Pons (tissue), 1 donor: ENCODE measurements at regions not wholly inside any gene's neighbourhood (a gene's known extent, or its start where the extent isn't known, plus 50 kb on each side); places are given as distances from the start of the nearest gene placed in this dataset.
"Not testable (repeated sequence)": the region's sequence is repeated elsewhere in the genome, so short reads cannot be mapped to it uniquely, and the experiment has no call there.

ENCODE experiments used
- DNase-seq: peaks from one replicate; pipeline ENCODE4 v3.0.0-alpha.2; 2016; ENCODE audit warnings: low spot score

GRCh38 chr6:169378620-169379381 lies 125.2 kb upstream of the THBS2 start:
- no peak for DNase-seq

- DNase-seq = no peak
These were observed 122.8 kb upstream of the THBS2 start for GRCh38 chr6:169376458-169376857.

GRCh38 chr6:169372589-169372988 lies 118.9 kb upstream of the THBS2 start:
- DNase-seq = no peak

GRCh38 chr6:169371344-169372127 lies 117.9 kb upstream of the THBS2 start:
- no peak for DNase-seq

GRCh38 chr6:169370666-169371343 lies 117.2 kb upstream of the THBS2 start:
- DNase-seq = no peak

GRCh38 chr6:169370054-169370453 lies 116.4 kb upstream of the THBS2 start:
- DNase-seq = no peak

- DNase-seq = no peak
These were observed 114.6 kb upstream of the THBS2 start for GRCh38 chr6:169368200-169368599.

GRCh38 chr6:169367507-169367906 lies 113.9 kb upstream of the THBS2 start:
- DNase-seq = no peak

- DNase-seq = no peak
These were observed 112.7 kb upstream of the THBS2 start for GRCh38 chr6:169366258-169366901.

GRCh38 chr6:169365567-169366257 lies 112.1 kb upstream of the THBS2 start:
- DNase-seq = no peak

- DNase-seq = no peak
These were observed 109.9 kb upstream of the THBS2 start for GRCh38 chr6:169363590-169363989.

- DNase-seq = no peak
These were observed 109.0 kb upstream of the THBS2 start for GRCh38 chr6:169362501-169363121.

GRCh38 chr6:169355001-169355400 lies 101.4 kb upstream of the THBS2 start:
- DNase-seq = not testable (repeated sequence)

GRCh38 chr6:169345146-169345545 lies 91.5 kb upstream of the THBS2 start:
- DNase-seq = no peak

- no peak for DNase-seq
These were observed 91.1 kb upstream of the THBS2 start for GRCh38 chr6:169344750-169345065.

GRCh38 chr6:169343886-169344749 lies 90.5 kb upstream of the THBS2 start:
- no peak for DNase-seq

- peak; percentile 12 for DNase-seq
These were observed 89.1 kb upstream of the THBS2 start for GRCh38 chr6:169342710-169343109.

- no peak for DNase-seq
These were observed 88.1 kb upstream of the THBS2 start for GRCh38 chr6:169341706-169342105.

GRCh38 chr6:169341065-169341464 lies 87.4 kb upstream of the THBS2 start:
- no peak for DNase-seq

- DNase-seq = no peak
These were observed 86.7 kb upstream of the THBS2 start for GRCh38 chr6:169340395-169340794.
